ENCODE measurements at regions not wholly inside any gene's neighbourhood (a gene's known extent, or its start where the extent isn't known, plus 50 kb on each side); places are given as distances from the start of the nearest gene placed in this dataset.

DNA sequence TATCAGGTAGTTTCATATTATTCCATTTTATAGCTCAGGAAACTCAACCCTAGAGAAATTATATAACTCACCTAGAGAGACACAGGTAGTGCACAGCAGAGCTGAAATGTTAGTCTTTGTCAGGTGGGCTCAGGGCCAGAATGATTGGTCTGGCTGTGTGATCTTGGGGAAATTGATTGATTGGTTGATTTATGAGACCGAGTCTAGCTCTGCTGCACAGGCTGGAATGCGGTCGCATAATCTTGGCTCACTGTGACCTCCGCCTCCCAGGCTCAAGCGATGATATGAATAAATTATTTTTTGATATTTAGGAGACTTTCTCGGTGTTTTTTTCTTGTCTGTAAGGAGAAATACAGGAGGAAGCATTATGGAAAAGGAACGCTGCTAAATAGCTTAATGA lies 239.9 kb upstream of the SLC10A2 start:
- TF ChIP-seq, protein P1, sequence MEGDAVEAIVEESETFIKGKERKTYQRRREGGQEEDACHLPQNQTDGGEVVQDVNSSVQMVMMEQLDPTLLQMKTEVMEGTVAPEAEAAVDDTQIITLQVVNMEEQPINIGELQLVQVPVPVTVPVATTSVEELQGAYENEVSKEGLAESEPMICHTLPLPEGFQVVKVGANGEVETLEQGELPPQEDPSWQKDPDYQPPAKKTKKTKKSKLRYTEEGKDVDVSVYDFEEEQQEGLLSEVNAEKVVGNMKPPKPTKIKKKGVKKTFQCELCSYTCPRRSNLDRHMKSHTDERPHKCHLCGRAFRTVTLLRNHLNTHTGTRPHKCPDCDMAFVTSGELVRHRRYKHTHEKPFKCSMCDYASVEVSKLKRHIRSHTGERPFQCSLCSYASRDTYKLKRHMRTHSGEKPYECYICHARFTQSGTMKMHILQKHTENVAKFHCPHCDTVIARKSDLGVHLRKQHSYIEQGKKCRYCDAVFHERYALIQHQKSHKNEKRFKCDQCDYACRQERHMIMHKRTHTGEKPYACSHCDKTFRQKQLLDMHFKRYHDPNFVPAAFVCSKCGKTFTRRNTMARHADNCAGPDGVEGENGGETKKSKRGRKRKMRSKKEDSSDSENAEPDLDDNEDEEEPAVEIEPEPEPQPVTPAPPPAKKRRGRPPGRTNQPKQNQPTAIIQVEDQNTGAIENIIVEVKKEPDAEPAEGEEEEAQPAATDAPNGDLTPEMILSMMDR (conservative IDR thresholded peaks at IDR 0.05; ENCODE audit: low read depth, low read length): no peak
- DNase-seq (ENCODE audit: low read depth): no peak

DNA sequence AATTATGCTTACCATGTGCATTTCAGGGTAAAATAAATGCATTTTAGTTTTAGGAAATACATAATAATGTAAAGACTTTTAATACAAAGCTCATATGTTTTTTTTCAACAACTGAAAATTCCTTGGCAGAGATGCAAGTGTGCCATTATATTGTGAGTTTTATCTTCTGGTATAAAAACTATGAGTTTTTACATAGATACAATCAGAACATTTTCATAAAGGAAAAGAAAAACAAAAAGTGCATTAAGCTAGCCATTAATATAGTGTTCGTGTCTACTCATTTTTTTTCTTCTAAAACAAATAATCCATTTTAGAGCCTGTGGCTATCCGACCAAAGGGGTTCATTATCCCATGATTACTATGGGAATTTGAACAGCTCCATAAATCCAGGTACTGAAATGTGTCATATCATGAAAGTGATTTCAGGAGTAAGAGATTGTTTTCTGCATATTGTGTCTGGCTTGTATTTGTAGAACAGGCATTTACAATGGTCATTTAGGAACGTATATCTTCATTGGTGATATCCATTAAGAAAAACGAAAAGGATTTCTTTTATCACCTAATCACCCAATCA lies 236.9 kb upstream of the SLC10A2 start:
- H3K4me3 ChIP-seq (ENCODE audit: low read depth, low read length): no peak overlapping the region
- TF ChIP-seq, protein P1 (conservative IDR thresholded peaks at IDR 0.05; ENCODE audit: low read depth, low read length): no peak
- no peak for DNase-seq (ENCODE audit: low read depth)

More for the DNA sequence above, 239.9 kb upstream of the SLC10A2 start:
- no peak overlapping the region for H3K4me3 ChIP-seq (ENCODE audit: low read depth, low read length)

DNA sequence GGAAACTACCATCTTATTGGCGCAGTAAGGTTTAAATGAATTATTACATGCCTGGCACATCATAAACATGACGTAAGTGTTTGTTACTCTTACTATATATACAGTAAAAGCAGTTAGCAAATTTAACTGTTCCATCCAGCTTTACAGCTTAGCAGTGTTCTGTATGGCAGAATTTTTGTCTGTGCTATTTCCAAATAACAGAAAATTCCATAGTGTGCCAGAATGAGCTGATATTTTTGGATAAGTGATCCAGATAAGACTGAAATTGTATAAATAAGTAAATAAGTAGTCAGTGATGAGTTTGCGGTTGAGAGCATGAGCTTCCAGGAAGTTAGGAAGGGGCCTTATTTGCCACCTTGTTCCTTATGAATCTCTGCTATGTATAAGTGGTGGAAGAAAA lies 236.5 kb upstream of the SLC10A2 start:
- no peak overlapping the region for H3K4me3 ChIP-seq (ENCODE audit: low read depth, low read length)
- TF ChIP-seq, protein P1 (conservative IDR thresholded peaks at IDR 0.05; ENCODE audit: low read depth, low read length): no peak
- no peak for DNase-seq (ENCODE audit: low read depth)

DNA sequence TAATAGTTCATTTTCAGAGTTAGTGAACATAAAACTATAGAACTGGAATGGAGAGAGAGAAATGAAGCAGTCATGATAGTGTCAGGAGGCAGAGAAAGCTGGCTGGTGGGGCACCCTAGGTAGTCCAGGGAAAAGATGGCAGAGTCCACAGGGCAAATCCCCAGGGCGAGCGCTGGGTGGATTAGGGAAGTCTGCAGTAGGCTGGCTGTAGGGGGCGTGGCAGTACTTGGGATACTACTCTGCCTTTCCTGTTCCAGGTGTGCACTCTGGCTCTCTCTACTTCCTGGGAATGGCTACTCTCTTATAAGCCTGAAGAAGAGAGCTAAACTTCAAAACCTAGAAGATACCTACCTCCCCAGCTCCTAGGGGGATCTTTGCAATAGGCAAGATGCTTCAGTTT lies 232.9 kb upstream of the SLC10A2 start:
- TF ChIP-seq, protein P1 (conservative IDR thresholded peaks at IDR 0.05; ENCODE audit: low read depth, low read length): peak; percentile 16
- no peak for DNase-seq (ENCODE audit: low read depth)

DNA sequence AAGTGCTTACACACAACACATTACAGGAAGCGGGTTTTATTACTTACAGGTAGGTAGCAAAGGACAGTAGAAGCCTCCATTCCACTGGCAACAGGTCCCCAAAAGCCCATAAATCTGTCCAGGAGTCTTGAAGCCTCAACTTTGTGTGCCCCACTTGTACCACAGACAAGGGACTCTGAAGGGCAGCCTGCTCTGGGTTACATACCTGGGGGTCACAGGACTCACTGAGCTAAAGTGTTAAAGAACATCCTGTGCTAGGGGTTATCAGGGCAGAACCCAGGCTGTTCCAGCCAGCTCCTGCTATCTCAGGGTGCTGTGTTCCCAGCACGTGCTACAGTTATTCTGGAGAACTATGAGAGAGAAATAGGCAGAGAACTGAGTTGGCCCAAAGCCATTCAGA lies 230.9 kb upstream of the SLC10A2 start:
- no peak overlapping the region for H3K4me3 ChIP-seq (ENCODE audit: low read depth, low read length)
- no peak for DNase-seq (ENCODE audit: low read depth)
- TF ChIP-seq, protein P1 (conservative IDR thresholded peaks at IDR 0.05; ENCODE audit: low read depth, low read length): no peak

More for the DNA sequence above, 232.9 kb upstream of the SLC10A2 start:
- no peak overlapping the region for H3K4me3 ChIP-seq (ENCODE audit: low read depth, low read length)

DNA sequence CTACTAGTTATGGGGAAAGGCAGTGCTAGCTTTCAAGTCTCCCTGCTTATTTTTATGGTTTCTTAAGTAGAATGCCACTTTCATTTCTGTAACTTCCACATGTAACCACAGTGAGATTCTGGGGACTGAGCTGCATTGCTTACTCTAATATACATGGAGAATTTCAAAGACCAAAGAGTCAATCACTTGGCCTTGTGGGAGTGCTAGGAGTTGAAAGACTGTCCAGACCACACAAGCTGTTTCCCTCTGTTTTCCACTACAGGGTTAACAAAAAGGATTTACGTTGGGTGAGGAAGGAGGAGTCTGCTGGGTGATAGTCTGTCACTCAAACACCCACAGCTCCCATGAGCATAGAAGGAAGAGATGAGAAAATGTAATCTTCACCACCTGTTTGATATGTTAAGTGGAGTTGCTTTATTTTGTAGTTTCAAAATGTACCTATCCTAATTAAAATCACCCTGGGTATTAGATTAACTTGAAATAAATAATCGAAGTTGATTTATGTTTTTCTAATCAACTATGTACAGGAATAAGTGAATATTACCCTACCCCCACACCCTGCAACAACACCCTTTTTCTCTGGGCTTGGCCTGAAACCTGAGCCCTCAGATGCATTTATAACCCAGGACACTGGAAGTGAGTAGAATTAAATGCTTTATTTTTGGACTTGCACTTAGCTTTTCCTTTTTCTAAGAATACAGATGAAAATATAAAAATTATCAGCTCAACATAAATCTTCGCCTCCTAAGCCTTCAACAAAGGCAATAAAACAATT lies 225.8 kb upstream of the SLC10A2 start:
- TF ChIP-seq, protein P1 (conservative IDR thresholded peaks at IDR 0.05; ENCODE audit: low read depth, low read length): no peak
- no peak overlapping the region for H3K4me3 ChIP-seq (ENCODE audit: low read depth, low read length)
- no peak for DNase-seq (ENCODE audit: low read depth)

DNA sequence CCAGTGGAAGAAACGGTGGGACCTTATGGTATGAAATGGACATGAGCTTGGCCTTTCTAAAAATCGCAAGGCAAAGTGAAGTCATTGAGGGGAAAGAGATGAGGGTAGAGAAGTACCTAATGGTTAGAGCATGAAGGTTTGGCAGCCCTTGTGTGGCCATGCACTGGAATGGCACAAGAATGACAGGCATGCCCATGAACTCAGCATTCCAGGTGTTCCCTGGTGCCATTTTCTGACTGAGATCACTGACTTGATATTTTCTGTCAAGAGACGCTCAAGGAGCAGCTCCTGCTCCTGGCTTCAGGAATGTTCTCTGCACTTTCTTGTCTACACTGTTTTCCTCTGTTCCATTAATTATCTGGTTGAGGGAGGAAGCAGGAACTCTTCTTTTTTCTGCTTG lies 225.0 kb upstream of the SLC10A2 start:
- DNase-seq (ENCODE audit: low read depth): no peak
- no peak overlapping the region for H3K4me3 ChIP-seq (ENCODE audit: low read depth, low read length)
- TF ChIP-seq, protein P1 (conservative IDR thresholded peaks at IDR 0.05; ENCODE audit: low read depth, low read length): no peak
